ENCODE measurements at regions not wholly inside any gene's neighbourhood (a gene's known extent, or its start where the extent isn't known, plus 50 kb on each side); places are given as distances from the start of the nearest gene placed in this dataset.

DNA sequence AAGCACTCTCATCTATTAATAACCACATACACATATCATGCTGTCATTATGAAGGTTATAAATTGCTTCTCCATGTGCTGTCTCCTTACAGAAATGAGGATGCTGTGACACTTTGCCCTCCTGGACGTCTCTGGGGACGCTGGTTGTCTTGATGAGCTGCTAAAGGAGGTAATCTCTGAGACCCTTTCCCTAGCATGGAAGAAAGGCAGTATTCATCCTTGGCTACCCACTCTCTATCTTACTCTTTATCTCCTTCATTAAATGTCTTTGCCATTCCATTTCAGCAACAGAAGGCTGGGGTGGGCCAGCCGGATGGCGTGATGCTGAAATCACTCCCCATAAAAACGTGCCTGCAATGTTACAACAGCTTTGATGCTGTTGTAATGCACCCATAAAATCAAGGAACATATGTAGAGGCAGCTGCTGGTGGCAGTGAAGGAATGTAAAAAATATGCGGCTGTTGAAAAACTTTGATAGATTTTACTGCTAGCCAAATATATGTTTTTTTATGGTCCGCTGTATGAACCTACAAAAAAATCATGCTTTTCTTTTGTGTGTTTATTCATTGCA is 715.1 kb upstream of the API5 start:
- TF ChIP-seq, protein P1, sequence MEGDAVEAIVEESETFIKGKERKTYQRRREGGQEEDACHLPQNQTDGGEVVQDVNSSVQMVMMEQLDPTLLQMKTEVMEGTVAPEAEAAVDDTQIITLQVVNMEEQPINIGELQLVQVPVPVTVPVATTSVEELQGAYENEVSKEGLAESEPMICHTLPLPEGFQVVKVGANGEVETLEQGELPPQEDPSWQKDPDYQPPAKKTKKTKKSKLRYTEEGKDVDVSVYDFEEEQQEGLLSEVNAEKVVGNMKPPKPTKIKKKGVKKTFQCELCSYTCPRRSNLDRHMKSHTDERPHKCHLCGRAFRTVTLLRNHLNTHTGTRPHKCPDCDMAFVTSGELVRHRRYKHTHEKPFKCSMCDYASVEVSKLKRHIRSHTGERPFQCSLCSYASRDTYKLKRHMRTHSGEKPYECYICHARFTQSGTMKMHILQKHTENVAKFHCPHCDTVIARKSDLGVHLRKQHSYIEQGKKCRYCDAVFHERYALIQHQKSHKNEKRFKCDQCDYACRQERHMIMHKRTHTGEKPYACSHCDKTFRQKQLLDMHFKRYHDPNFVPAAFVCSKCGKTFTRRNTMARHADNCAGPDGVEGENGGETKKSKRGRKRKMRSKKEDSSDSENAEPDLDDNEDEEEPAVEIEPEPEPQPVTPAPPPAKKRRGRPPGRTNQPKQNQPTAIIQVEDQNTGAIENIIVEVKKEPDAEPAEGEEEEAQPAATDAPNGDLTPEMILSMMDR (IDR thresholded peaks at IDR 0.05; ENCODE audit: insufficient read depth, low read depth, low read length): no peak
- no peak for TF ChIP-seq EZH2 (IDR thresholded peaks at IDR 0.05; ENCODE audit: insufficient read depth, low read length)
